SU-DHL-6 (cell line): ENCODE measurements at regions not wholly inside any gene's neighbourhood (a gene's known extent, or its start where the extent isn't known, plus 50 kb on each side); places are given as distances from the start of the nearest gene placed in this dataset.

Source experiments
- EZH2phosphoT487 ChIP-seq: fragments of 200-600 bp; sonication (generic), shearing (Covaris generic); conservative IDR thresholded peaks from 2 replicates; pipeline ENCODE4 v1.6.1; 2018; ENCODE audit warnings: mild to moderate bottlenecking, antibody characterized with exemption, low read length, moderate library complexity, mixed read lengths
- TF ChIP-seq, protein P1 (sequence below): fragments of 200-600 bp; sonication (generic); IDR thresholded peaks from one replicate; pipeline ENCODE4 v1.5.1; 2017; ENCODE audit warnings: antibody characterized with exemption, mild to moderate bottlenecking, low read length, moderate library complexity; ENCODE audit not compliant: insufficient read depth, poor library complexity, severe bottlenecking

DNA sequence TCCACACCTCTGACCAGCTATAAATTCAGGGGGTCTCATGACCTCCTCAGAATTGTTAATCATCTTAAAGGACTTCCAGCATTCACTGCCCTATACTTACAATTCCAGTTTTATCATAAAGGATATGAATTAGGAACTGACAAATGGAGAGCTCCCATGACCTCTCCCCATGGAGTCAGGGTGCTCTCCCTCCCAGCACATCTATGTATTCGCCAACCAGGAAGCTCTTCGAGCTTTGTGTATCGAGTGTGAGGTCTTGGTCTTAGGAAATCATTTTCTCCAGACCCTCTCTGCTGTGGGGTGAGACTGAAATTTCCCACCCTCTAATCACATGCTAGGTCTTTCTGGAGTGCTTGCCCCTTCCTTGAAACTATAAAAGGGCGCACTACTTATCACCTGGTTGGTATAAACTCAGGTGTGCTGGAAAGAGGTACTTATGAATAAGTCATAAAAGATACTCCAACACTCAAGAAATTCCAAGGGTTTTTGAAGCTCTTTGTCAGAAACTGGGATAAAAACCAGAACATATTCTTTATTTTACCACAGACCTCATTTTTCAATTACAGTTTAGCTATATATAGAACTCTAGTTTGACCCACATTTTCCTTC, 238.4 kb upstream of the OPRM1 start:
- TF ChIP-seq, protein P1, sequence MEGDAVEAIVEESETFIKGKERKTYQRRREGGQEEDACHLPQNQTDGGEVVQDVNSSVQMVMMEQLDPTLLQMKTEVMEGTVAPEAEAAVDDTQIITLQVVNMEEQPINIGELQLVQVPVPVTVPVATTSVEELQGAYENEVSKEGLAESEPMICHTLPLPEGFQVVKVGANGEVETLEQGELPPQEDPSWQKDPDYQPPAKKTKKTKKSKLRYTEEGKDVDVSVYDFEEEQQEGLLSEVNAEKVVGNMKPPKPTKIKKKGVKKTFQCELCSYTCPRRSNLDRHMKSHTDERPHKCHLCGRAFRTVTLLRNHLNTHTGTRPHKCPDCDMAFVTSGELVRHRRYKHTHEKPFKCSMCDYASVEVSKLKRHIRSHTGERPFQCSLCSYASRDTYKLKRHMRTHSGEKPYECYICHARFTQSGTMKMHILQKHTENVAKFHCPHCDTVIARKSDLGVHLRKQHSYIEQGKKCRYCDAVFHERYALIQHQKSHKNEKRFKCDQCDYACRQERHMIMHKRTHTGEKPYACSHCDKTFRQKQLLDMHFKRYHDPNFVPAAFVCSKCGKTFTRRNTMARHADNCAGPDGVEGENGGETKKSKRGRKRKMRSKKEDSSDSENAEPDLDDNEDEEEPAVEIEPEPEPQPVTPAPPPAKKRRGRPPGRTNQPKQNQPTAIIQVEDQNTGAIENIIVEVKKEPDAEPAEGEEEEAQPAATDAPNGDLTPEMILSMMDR, result no peak
- TF ChIP-seq EZH2phosphoT487, result no peak
